Natural killer cell (primary cell): ENCODE measurements at regions not wholly inside any gene's neighbourhood (a gene's known extent, or its start where the extent isn't known, plus 50 kb on each side); places are given as distances from the start of the nearest gene placed in this dataset.

Source experiments
- ATAC-seq, 3 donors: fragments of 150-1000 bp in 2 of 3; fragments of 200-7000 bp in 1 of 3; cut with Tn5 transposase; 1 replicate in 1 of 3; 2 replicates in 2 of 3; pipeline ENCODE4 v1.10.0; 2021; ENCODE audit warnings: mild to moderate bottlenecking in 2 of 3, moderate library complexity in 2 of 3
- DNase-seq, 2 donors: peaks; one replicate each; pipeline versions ENCODE4 v3.0.0 to v3.0.0-alpha.2; 2013 to 2021; ENCODE audit warnings: mixed read lengths in 1 of 2
- H3K27ac ChIP-seq: one replicate; pipeline ENCODE4 v1.5.1; 2013; ENCODE audit warnings: mild to moderate bottlenecking, low read length
- H3K27me3 ChIP-seq: one replicate; pipeline ENCODE4 v1.6.1; 2013; ENCODE audit warnings: low read length; ENCODE audit not compliant: control insufficient read depth, insufficient read depth
- H3K36me3 ChIP-seq: one replicate; pipeline ENCODE4 v1.6.1; 2013; ENCODE audit warnings: low read length; ENCODE audit not compliant: control insufficient read depth, insufficient read depth
- H3K4me1 ChIP-seq: one replicate; pipeline ENCODE4 v1.6.1; 2013; ENCODE audit warnings: low read length; ENCODE audit not compliant: control insufficient read depth, insufficient read depth
- H3K4me3 ChIP-seq: one replicate; pipeline ENCODE4 v1.5.1; 2013; ENCODE audit warnings: low read length
- H3K9me3 ChIP-seq: one replicate; pipeline ENCODE4 v1.6.1; 2013; ENCODE audit warnings: low read length; ENCODE audit not compliant: control insufficient read depth, insufficient read depth
- H3K27ac Mint-ChIP-seq, 2 donors: one replicate each; pipeline ENCODE4 v1.8.0; 2022; ENCODE audit warnings: mild to moderate bottlenecking in 2 of 2, mixed read lengths in 2 of 2, moderate library complexity in 1 of 2
- H3K27me3 Mint-ChIP-seq, 2 donors: one replicate each; pipeline ENCODE4 v1.8.0; 2022; ENCODE audit warnings: low read depth in 2 of 2, mixed read lengths in 2 of 2
- H3K36me3 Mint-ChIP-seq: one replicate; pipeline ENCODE4 v1.8.0; 2022; ENCODE audit warnings: mixed read lengths
- H3K4me1 Mint-ChIP-seq, 2 donors: one replicate each; pipeline ENCODE4 v1.8.0; 2022; ENCODE audit warnings: mixed read lengths in 2 of 2
- H3K4me3 Mint-ChIP-seq: one replicate; pipeline ENCODE4 v1.8.0; 2022; ENCODE audit warnings: mild to moderate bottlenecking, moderate library complexity, mixed read lengths
- H3K9me3 Mint-ChIP-seq, 2 donors: one replicate each; pipeline ENCODE4 v1.8.0; 2022; ENCODE audit warnings: mixed read lengths in 2 of 2
- WGBS: methylation state at CpG from one replicate; pipeline ENCODE4 v1.1.7; 2013; ENCODE audit warnings: missing lambda C conversion rate; ENCODE audit not compliant: insufficient coverage; 5-methylcytosine and 5-hydroxymethylcytosine counted together
- intact Hi-C: fragments of 100-400 bp; cut with micrococcal nuclease; formaldehyde crosslinking; loops from one replicate; pipeline ENCODE4 v1.14.2; 2022
- TF ChIP-seq, protein P1 (sequence below): fragments of 200-600 bp; IDR thresholded peaks from one replicate; pipeline ENCODE4 v1.8.0; 2022; ENCODE audit warnings: antibody characterized with exemption

GRCh38 chr17:11006530-11006929, 168.6 kb upstream of the PIRT start:
- no peaks in the 10 kb centered on the region for H3K4me1 Mint-ChIP-seq
- WGBS, result 87% methylated on average over 5 of the region's 5 CpGs
- H3K4me3 Mint-ChIP-seq, result no peak overlapping the region
- H3K36me3 ChIP-seq, result no peaks in the 10 kb centered on the region
- no peaks in the 10 kb centered on the region for H3K27me3 ChIP-seq
- H3K36me3 Mint-ChIP-seq, result no peaks in the 10 kb centered on the region
- peaks cover 0 to 2% of the 10 kb centered on the region in 2 donors for H3K27me3 Mint-ChIP-seq
- H3K9me3 Mint-ChIP-seq, result peaks cover 0 to 3% of the 10 kb centered on the region in 2 donors
- H3K4me1 ChIP-seq, result no peaks in the 10 kb centered on the region
- no peaks in the 10 kb centered on the region for H3K9me3 ChIP-seq
- no peak for DNase-seq
- intact Hi-C loops, result no loop called here
- H3K4me3 ChIP-seq, result no peak overlapping the region
- H3K27ac Mint-ChIP-seq, result no peak overlapping the region
- no peak overlapping the region for H3K27ac ChIP-seq
- ATAC-seq, result no peak
- TF ChIP-seq, protein P1, sequence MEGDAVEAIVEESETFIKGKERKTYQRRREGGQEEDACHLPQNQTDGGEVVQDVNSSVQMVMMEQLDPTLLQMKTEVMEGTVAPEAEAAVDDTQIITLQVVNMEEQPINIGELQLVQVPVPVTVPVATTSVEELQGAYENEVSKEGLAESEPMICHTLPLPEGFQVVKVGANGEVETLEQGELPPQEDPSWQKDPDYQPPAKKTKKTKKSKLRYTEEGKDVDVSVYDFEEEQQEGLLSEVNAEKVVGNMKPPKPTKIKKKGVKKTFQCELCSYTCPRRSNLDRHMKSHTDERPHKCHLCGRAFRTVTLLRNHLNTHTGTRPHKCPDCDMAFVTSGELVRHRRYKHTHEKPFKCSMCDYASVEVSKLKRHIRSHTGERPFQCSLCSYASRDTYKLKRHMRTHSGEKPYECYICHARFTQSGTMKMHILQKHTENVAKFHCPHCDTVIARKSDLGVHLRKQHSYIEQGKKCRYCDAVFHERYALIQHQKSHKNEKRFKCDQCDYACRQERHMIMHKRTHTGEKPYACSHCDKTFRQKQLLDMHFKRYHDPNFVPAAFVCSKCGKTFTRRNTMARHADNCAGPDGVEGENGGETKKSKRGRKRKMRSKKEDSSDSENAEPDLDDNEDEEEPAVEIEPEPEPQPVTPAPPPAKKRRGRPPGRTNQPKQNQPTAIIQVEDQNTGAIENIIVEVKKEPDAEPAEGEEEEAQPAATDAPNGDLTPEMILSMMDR, result no peak

- H3K4me1 ChIP-seq, result no peaks in the 10 kb centered on the region
- Mint-ChIP-seq H3K27ac (no peak overlapping the region), H3K36me3 (no peaks in the 10 kb centered on the region), H3K9me3 (peaks cover 0 to 3% of the 10 kb centered on the region in 2 donors), H3K4me1 (no peaks in the 10 kb centered on the region), H3K4me3 (no peak overlapping the region), H3K27me3 (peaks cover 0 to 2% of the 10 kb centered on the region in 2 donors)
- no peaks in the 10 kb centered on the region for H3K9me3 ChIP-seq
- no peak overlapping the region for H3K27ac ChIP-seq
- no peak for DNase-seq
- TF ChIP-seq, protein P1, result no peak
- intact Hi-C loops, result no loop called here
- no peak for ATAC-seq
- H3K27me3 ChIP-seq, result no peaks in the 10 kb centered on the region
- WGBS, result 81% methylated on average over 8 of the region's 8 CpGs
- no peak overlapping the region for H3K4me3 ChIP-seq
- no peaks in the 10 kb centered on the region for H3K36me3 ChIP-seq
Measured at GRCh38 chr17:11005940-11006339, 168.1 kb upstream of the PIRT start.

DNA sequence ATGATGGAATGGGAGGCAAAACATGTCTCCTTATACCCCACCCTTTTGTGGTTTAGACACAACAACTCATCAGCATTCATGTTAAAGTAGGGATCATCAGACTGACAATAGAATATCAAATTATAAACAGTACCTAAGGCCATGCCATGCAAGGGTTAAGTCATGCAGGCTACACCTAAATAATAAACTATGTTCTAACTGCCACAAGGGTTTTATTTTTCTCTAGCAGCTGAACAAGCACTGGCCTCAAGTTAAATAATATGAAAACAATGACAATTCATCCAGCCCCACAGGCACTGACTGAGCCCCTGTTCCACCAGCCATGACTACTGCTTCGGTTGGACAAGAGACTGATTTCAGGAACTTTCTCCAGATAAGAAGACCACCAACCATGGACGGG, 164.5 kb upstream of the PIRT start:
- intact Hi-C loops, result no loop called here
- 50% methylated on average over 2 of the region's 2 CpGs for WGBS
- TF ChIP-seq, protein P1, result no peak

GRCh38 chr17:11001651-11002050, 163.8 kb upstream of the PIRT start:
- Mint-ChIP-seq H3K27me3 (peaks cover 0 to 7% of the 10 kb centered on the region in 2 donors), H3K4me3 (no peak overlapping the region), H3K9me3 (no peaks in the 10 kb centered on the region), H3K4me1 (no peaks in the 10 kb centered on the region), H3K36me3 (no peaks in the 10 kb centered on the region), H3K27ac (no peak overlapping the region)
- Histone ChIP-seq H3K27ac (no peak overlapping the region), H3K4me3 (no peak overlapping the region), H3K9me3 (no peaks in the 10 kb centered on the region), H3K4me1 (no peaks in the 10 kb centered on the region), H3K36me3 (no peaks in the 10 kb centered on the region), H3K27me3 (no peaks in the 10 kb centered on the region)
- TF ChIP-seq, protein P1, result no peak
- WGBS, result 58% methylated on average over 4 of the region's 4 CpGs
- intact Hi-C loops, result no loop called here
- DNase-seq (no peak), ATAC-seq (no peak)

More for the DNA sequence above, 164.5 kb upstream of the PIRT start:
- Mint-ChIP-seq H3K4me3 (no peak overlapping the region), H3K36me3 (no peaks in the 10 kb centered on the region), H3K27me3 (peaks cover under 1 to 2% of the 10 kb centered on the region in 2 donors), H3K9me3 (no peaks in the 10 kb centered on the region), H3K4me1 (no peaks in the 10 kb centered on the region), H3K27ac (no peak overlapping the region)
- Histone ChIP-seq H3K4me3 (no peak overlapping the region), H3K36me3 (no peaks in the 10 kb centered on the region), H3K27ac (no peak overlapping the region), H3K9me3 (no peaks in the 10 kb centered on the region), H3K27me3 (no peaks in the 10 kb centered on the region), H3K4me1 (no peaks in the 10 kb centered on the region)
- DNase-seq (no peak), ATAC-seq (no peak)
